GM10266 (cell line): ENCODE measurements at regions not wholly inside any gene's neighbourhood (a gene's known extent, or its start where the extent isn't known, plus 50 kb on each side); places are given as distances from the start of the nearest gene placed in this dataset.
"Not testable (repeated sequence)": the region's sequence is repeated elsewhere in the genome, so short reads cannot be mapped to it uniquely, and the experiment has no call there.

Source experiments
- DNase-seq: peaks from one replicate; pipeline ENCODE4 v3.0.0; 2012; ENCODE audit errors: extremely low spot score
- CTCF ChIP-seq: IDR thresholded peaks from 2 replicates; pipeline ENCODE4 v1.5.1; 2012; ENCODE audit warnings: mild to moderate bottlenecking, low read depth; ENCODE audit not compliant: control insufficient read depth, insufficient read depth; ENCODE audit errors: missing control alignments

GRCh38 chr4:97411356-97411755, 731.9 kb downstream of the STPG2 start:
- no peak for DNase-seq
- no peak for TF ChIP-seq CTCF

- no peak for TF ChIP-seq CTCF
- no peak for DNase-seq
These were observed 730.9 kb downstream of the STPG2 start for GRCh38 chr4:97412331-97412730.

- DNase-seq, result no peak
- TF ChIP-seq CTCF, result no peak
These were observed 729.1 kb downstream of the STPG2 start for GRCh38 chr4:97414161-97414560.

GRCh38 chr4:97432551-97432950, 710.7 kb downstream of the STPG2 start:
- DNase-seq, result no peak
- TF ChIP-seq CTCF, result no peak

GRCh38 chr4:97437998-97438705, 705.1 kb downstream of the STPG2 start:
- not testable (repeated sequence) for DNase-seq

GRCh38 chr4:97453186-97453585, 690.1 kb downstream of the STPG2 start:
- no peak for DNase-seq
- TF ChIP-seq CTCF, result no peak

- no peak for DNase-seq
- no peak for TF ChIP-seq CTCF
These were observed 686.0 kb downstream of the STPG2 start for GRCh38 chr4:97457253-97457652.

GRCh38 chr4:97468272-97468671, 675.0 kb downstream of the STPG2 start:
- DNase-seq, result no peak
- TF ChIP-seq CTCF, result no peak
